NOMO-1 treated with dmso at 0.1 percent for 144 hours (cell line): ENCODE measurements at regions not wholly inside any gene's neighbourhood (a gene's known extent, or its start where the extent isn't known, plus 50 kb on each side); places are given as distances from the start of the nearest gene placed in this dataset.
"Not testable (repeated sequence)": the region's sequence is repeated elsewhere in the genome, so short reads cannot be mapped to it uniquely, and the experiment has no call there.

Experiments
- DNase-seq: peaks from one replicate; lab custom pipeline; 2025; ENCODE audit not compliant: unreplicated experiment; lab: John Stamatoyannopoulos, UW

- DNase-seq: not testable (repeated sequence)
These were observed 955.8 kb downstream of the TMEM121 start for GRCh38 chr14:106482213-106482612.

GRCh38 chr14:106487600-106487999 lies 961.2 kb downstream of the TMEM121 start:
- DNase-seq: no peak

- DNase-seq: no peak
These were observed 961.9 kb downstream of the TMEM121 start for GRCh38 chr14:106488291-106488690.

GRCh38 chr14:106489112-106489881 lies 962.9 kb downstream of the TMEM121 start:
- no peak for DNase-seq

GRCh38 chr14:106490442-106490841 lies 964.1 kb downstream of the TMEM121 start:
- DNase-seq: no peak

- no peak for DNase-seq
These were observed 965.5 kb downstream of the TMEM121 start for GRCh38 chr14:106491851-106492250.

GRCh38 chr14:106493962-106494823 lies 967.8 kb downstream of the TMEM121 start:
- DNase-seq: no peak

GRCh38 chr14:106500571-106500970 lies 974.2 kb downstream of the TMEM121 start:
- DNase-seq: no peak

GRCh38 chr14:106501898-106502297 lies 975.5 kb downstream of the TMEM121 start:
- DNase-seq: no peak

GRCh38 chr14:106505366-106505765 lies 979.0 kb downstream of the TMEM121 start:
- no peak for DNase-seq

- no peak for DNase-seq
These were observed 980.5 kb downstream of the TMEM121 start for GRCh38 chr14:106506881-106507305.

- no peak for DNase-seq
These were observed 981.0 kb downstream of the TMEM121 start for GRCh38 chr14:106507354-106507753.

- DNase-seq: no peak
These were observed 981.8 kb downstream of the TMEM121 start for GRCh38 chr14:106508216-106508615.

GRCh38 chr14:106509176-106509575 lies 982.8 kb downstream of the TMEM121 start:
- DNase-seq: no peak

GRCh38 chr14:106509807-106510206 lies 983.4 kb downstream of the TMEM121 start:
- DNase-seq: no peak

GRCh38 chr14:106511006-106511799 lies 984.8 kb downstream of the TMEM121 start:
- DNase-seq: no peak

- no peak for DNase-seq
These were observed 985.4 kb downstream of the TMEM121 start for GRCh38 chr14:106511800-106512198.

GRCh38 chr14:106513302-106513701 lies 986.9 kb downstream of the TMEM121 start:
- DNase-seq: no peak

GRCh38 chr14:106518054-106518943 lies 991.9 kb downstream of the TMEM121 start:
- peak; percentile 21 for DNase-seq

GRCh38 chr14:106522118-106522517 lies 995.7 kb downstream of the TMEM121 start:
- DNase-seq: not testable (repeated sequence)
